ENCODE measurements at regions not wholly inside any gene's neighbourhood (a gene's known extent, or its start where the extent isn't known, plus 50 kb on each side); places are given as distances from the start of the nearest gene placed in this dataset.

- peak; percentile 60 for DNase-seq
Observed at GRCh38 chr10:69716711-69717560, 84.8 kb upstream of the COL13A1 start.

- DNase-seq: no peak
Observed at GRCh38 chr10:69718951-69719350, 82.8 kb upstream of the COL13A1 start.

GRCh38 chr10:69721690-69722310 lies 79.9 kb upstream of the COL13A1 start:
- no peak for DNase-seq

- no peak for DNase-seq
Observed at GRCh38 chr10:69723653-69724052, 78.1 kb upstream of the COL13A1 start.

GRCh38 chr10:69726850-69727249 lies 74.9 kb upstream of the COL13A1 start:
- DNase-seq: no peak

GRCh38 chr10:69728335-69728870 lies 73.3 kb upstream of the COL13A1 start:
- no peak for DNase-seq

- no peak for DNase-seq
Observed at GRCh38 chr10:69729326-69730048, 72.2 kb upstream of the COL13A1 start.

- DNase-seq: no peak
Observed at GRCh38 chr10:69730251-69731156, 71.2 kb upstream of the COL13A1 start.

GRCh38 chr10:69731184-69731583 lies 70.5 kb upstream of the COL13A1 start:
- no peak for DNase-seq

- no peak for DNase-seq
Observed at GRCh38 chr10:69731698-69732097, 70.0 kb upstream of the COL13A1 start.

GRCh38 chr10:69732147-69732825 lies 69.4 kb upstream of the COL13A1 start:
- no peak for DNase-seq

GRCh38 chr10:69732826-69733150 lies 68.9 kb upstream of the COL13A1 start:
- DNase-seq: no peak

GRCh38 chr10:69733791-69734261 lies 67.9 kb upstream of the COL13A1 start:
- no peak for DNase-seq

GRCh38 chr10:69734416-69734796 lies 67.3 kb upstream of the COL13A1 start:
- no peak for DNase-seq

- DNase-seq: no peak
Observed at GRCh38 chr10:69734797-69735468, 66.8 kb upstream of the COL13A1 start.

- no peak for DNase-seq
Observed at GRCh38 chr10:69736886-69737641, 64.6 kb upstream of the COL13A1 start.

- DNase-seq: no peak
Observed at GRCh38 chr10:69738071-69738470, 63.6 kb upstream of the COL13A1 start.

GRCh38 chr10:69738858-69739435 lies 62.8 kb upstream of the COL13A1 start:
- DNase-seq: no peak

GRCh38 chr10:69739634-69740033 lies 62.1 kb upstream of the COL13A1 start:
- no peak for DNase-seq

- DNase-seq: no peak
Observed at GRCh38 chr10:69740126-69740525, 61.6 kb upstream of the COL13A1 start.

All from CD4-positive, alpha-beta T cell treated with Interleukin-17A for 4 hours (primary cell).